IMR-90 (cell line): ENCODE measurements at regions not wholly inside any gene's neighbourhood (a gene's known extent, or its start where the extent isn't known, plus 50 kb on each side); places are given as distances from the start of the nearest gene placed in this dataset.

Source experiments
- ATAC-seq: fragments of 200-7000 bp; cut with Tn5 transposase; 2 replicates; pipeline ENCODE4 v1.9.1; 2020; ENCODE audit warnings: low read depth, mild to moderate bottlenecking, moderate library complexity
- BruUV-seq: library from RNA; stranded (reverse); fragments of 400-500 nt; replicated peaks from 2 replicates; lab custom pipeline; 2021; lab: Mats Ljungman, UMichigan
- CTCF ChIA-PET: fragments of 300-600 bp; formaldehyde crosslinking; extraction: SDS; loops from one replicate; lab custom pipeline; 2021; ENCODE audit warnings: antibody characterized with exemption; lab: Yijun Ruan, JAX
- POLR2A ChIA-PET: fragments of 300-600 bp; sonication (Branson Sonifier 250); formaldehyde crosslinking; loops from one replicate; lab custom pipeline; 2022; ENCODE audit warnings: antibody characterized with exemption; ENCODE audit not compliant: unreplicated experiment; lab: Charles Lee
- DNase-seq: peaks from one replicate; pipeline ENCODE4 v3.0.0; 2013
- H2AFZ ChIP-seq: replicated peaks from 2 replicates; pipeline ENCODE3; 2013; ENCODE audit warnings: low read length, mild to moderate bottlenecking; ENCODE audit not compliant: poor library complexity
- H2AK5ac ChIP-seq: 2 replicates; pipeline ENCODE4 v1.6.1; 2013; ENCODE audit warnings: low read depth, low read length, inconsistent platforms
- H2AK9ac ChIP-seq: replicated peaks from 2 replicates; pipeline ENCODE3; 2013; ENCODE audit warnings: mild to moderate bottlenecking, low read depth, low read length, moderate library complexity; ENCODE audit not compliant: poor library complexity
- H2BK120ac ChIP-seq: 2 replicates; pipeline ENCODE4 v1.6.1; 2013; ENCODE audit warnings: low read depth, low read length, inconsistent platforms
- H2BK15ac ChIP-seq: 3 replicates; pipeline ENCODE4 v1.6.1; 2013; ENCODE audit warnings: low read depth, low read length, inconsistent platforms
- H2BK20ac ChIP-seq: 2 replicates; pipeline ENCODE4 v1.6.1; 2013; ENCODE audit warnings: low read depth, mild to moderate bottlenecking, inconsistent platforms, low read length, moderate library complexity
- H2BK5ac ChIP-seq: 2 replicates; pipeline ENCODE4 v1.6.1; 2013; ENCODE audit warnings: mild to moderate bottlenecking, low read depth, low read length, inconsistent platforms; ENCODE audit not compliant: poor library complexity, severe bottlenecking
- H3K14ac ChIP-seq: replicated peaks from 2 replicates; pipeline ENCODE4 v1.6.1; 2013; ENCODE audit warnings: low read depth, low read length, inconsistent platforms
- H3K18ac ChIP-seq: 2 replicates; pipeline ENCODE4 v1.6.1; 2013; ENCODE audit warnings: low read depth, low read length, control low read depth
- H3K23ac ChIP-seq: 2 replicates; pipeline ENCODE4 v1.6.1; 2013; ENCODE audit warnings: low read depth, low read length, inconsistent platforms
- H3K27ac ChIP-seq: 2 replicates; pipeline ENCODE4 v1.5.1; 2013; ENCODE audit warnings: mild to moderate bottlenecking, control low read depth, low read length; ENCODE audit not compliant: insufficient read depth
- H3K27me3 ChIP-seq: 2 replicates; pipeline ENCODE4 v1.6.1; 2013; ENCODE audit warnings: low read length; ENCODE audit not compliant: control insufficient read depth, insufficient read depth
- H3K36me3 ChIP-seq: 2 replicates; pipeline ENCODE4 v1.6.1; 2013; ENCODE audit warnings: low read length, mixed read lengths; ENCODE audit not compliant: control insufficient read depth, insufficient read depth
- H3K4ac ChIP-seq: 2 replicates; pipeline ENCODE4 v1.6.1; 2013; ENCODE audit warnings: low read depth, low read length, inconsistent platforms
- H3K4me1 ChIP-seq: 2 replicates; pipeline ENCODE4 v1.6.1; 2013; ENCODE audit warnings: low read length, mixed read lengths; ENCODE audit not compliant: control insufficient read depth, insufficient read depth
- H3K4me2 ChIP-seq: 2 replicates; pipeline ENCODE4 v1.6.1; 2013; ENCODE audit warnings: low read depth, mild to moderate bottlenecking, control low read depth, low read length, moderate library complexity
- H3K4me3 ChIP-seq: 2 replicates; pipeline ENCODE4 v1.5.1; 2013; ENCODE audit warnings: low read depth, mild to moderate bottlenecking, control low read depth, low read length, moderate library complexity; ENCODE audit not compliant: insufficient read depth
- H3K56ac ChIP-seq: 2 replicates; pipeline ENCODE4 v1.6.1; 2013; ENCODE audit warnings: low read length, inconsistent platforms; ENCODE audit not compliant: insufficient read depth; ENCODE audit errors: extremely low read depth
- H3K79me1 ChIP-seq, 2 experiments: 2 replicates each; pipeline ENCODE4 v1.6.1; 2013; ENCODE audit warnings: low read length in 2 of 2, inconsistent platforms in 1 of 2, low read depth in 1 of 2
- H3K9ac ChIP-seq: 2 replicates; pipeline ENCODE4 v1.6.1; 2013; ENCODE audit warnings: low read depth, low read length, control low read depth
- H3K9me1 ChIP-seq: 2 replicates; pipeline ENCODE4 v1.6.1; 2013; ENCODE audit warnings: low read length, inconsistent platforms; ENCODE audit not compliant: insufficient read depth
- H3K9me3 ChIP-seq: 2 replicates; pipeline ENCODE4 v1.6.1; 2013; ENCODE audit warnings: low read length; ENCODE audit not compliant: control insufficient read depth, insufficient read depth
- H4K20me1 ChIP-seq: 2 replicates; pipeline ENCODE4 v1.6.1; 2013; ENCODE audit warnings: low read length, inconsistent platforms; ENCODE audit not compliant: insufficient read depth
- H4K5ac ChIP-seq: 2 replicates; pipeline ENCODE4 v1.6.1; 2013; ENCODE audit warnings: mild to moderate bottlenecking, low read depth, low read length, control low read depth
- H4K8ac ChIP-seq, 2 experiments: 2 replicates each; pipeline ENCODE4 v1.6.1; 2013; ENCODE audit warnings: low read depth in 2 of 2, low read length in 2 of 2, control low read depth in 1 of 2, inconsistent platforms in 1 of 2
- H4K91ac ChIP-seq: 2 replicates; pipeline ENCODE4 v1.6.1; 2013; ENCODE audit warnings: low read depth, low read length, inconsistent platforms; ENCODE audit not compliant: insufficient read depth
- BHLHE40 ChIP-seq: fragments of 150-350 bp; IDR thresholded peaks from 2 replicates; pipeline ENCODE4 v1.6.1; 2016; ENCODE audit warnings: mild to moderate bottlenecking, low read depth, low read length
- CEBPB ChIP-seq: IDR thresholded peaks from 2 replicates; pipeline ENCODE4 v1.6.1; 2012; ENCODE audit warnings: low read depth, low read length, improper control_type of control experiment
- CHD1 ChIP-seq: IDR thresholded peaks from 2 replicates; pipeline ENCODE4 v1.6.1; 2012; ENCODE audit warnings: low read depth, low read length, improper control_type of control experiment
- FOS ChIP-seq: fragments of 150-350 bp; IDR thresholded peaks from 2 replicates; pipeline ENCODE4 v1.6.1; 2016; ENCODE audit warnings: low read depth, low read length
- MAFK ChIP-seq: IDR thresholded peaks from 2 replicates; pipeline ENCODE4 v1.6.1; 2012; ENCODE audit warnings: low read depth, low read length, improper control_type of control experiment
- MAZ ChIP-seq: IDR thresholded peaks from 2 replicates; pipeline ENCODE4 v1.6.1; 2012; ENCODE audit warnings: low read depth, mild to moderate bottlenecking, low read length, improper control_type of control experiment, moderate library complexity, borderline replicate concordance
- MXI1 ChIP-seq: IDR thresholded peaks from 2 replicates; pipeline ENCODE4 v1.6.1; 2012; ENCODE audit warnings: low read depth, mild to moderate bottlenecking, low read length, moderate library complexity, borderline replicate concordance
- NFE2L2 ChIP-seq: fragments of 150-350 bp; IDR thresholded peaks from 2 replicates; pipeline ENCODE4 v1.6.1; 2016; ENCODE audit warnings: low read depth, mild to moderate bottlenecking, low read length
- POLR2A ChIP-seq: IDR thresholded peaks from 2 replicates; pipeline ENCODE4 v1.6.1; 2012; ENCODE audit warnings: mild to moderate bottlenecking, low read depth, low read length
- RAD21 ChIP-seq: IDR thresholded peaks from 2 replicates; pipeline ENCODE4 v1.6.1; 2012; ENCODE audit warnings: low read length, improper control_type of control experiment
- RCOR1 ChIP-seq: IDR thresholded peaks from 2 replicates; pipeline ENCODE4 v1.6.1; 2012; ENCODE audit warnings: mild to moderate bottlenecking, low read length, improper control_type of control experiment; ENCODE audit not compliant: insufficient replicate concordance
- RFX5 ChIP-seq: IDR thresholded peaks from 2 replicates; pipeline ENCODE4 v1.8.0; 2012; ENCODE audit warnings: low read depth, mild to moderate bottlenecking, low read length, moderate library complexity
- SMC3 ChIP-seq: fragments of 150-350 bp; IDR thresholded peaks from 2 replicates; pipeline ENCODE4 v1.6.1; 2016; ENCODE audit warnings: low read depth, mild to moderate bottlenecking, antibody characterized with exemption, low read length, moderate library complexity
- WGBS, 2 experiments: methylation state at CpG; one replicate each; pipeline versions ENCODE4 v1.1.5 to v1.1.7; 2013; ENCODE audit warnings: missing lambda C conversion rate in 2 of 2; ENCODE audit not compliant: insufficient read length in 1 of 2; ENCODE audit errors: extremely low coverage in 2 of 2; 5-methylcytosine and 5-hydroxymethylcytosine counted together
- dilution Hi-C: fragments of 300-500 bp; cut with HindIII; formaldehyde crosslinking; loops from one replicate; pipeline ENCODE4 v1.14.3; 2018; ENCODE audit warnings: low sequenced_read_pairs; ENCODE audit not compliant: unreplicated experiment
- in situ Hi-C: fragments of 300-500 bp; cut with MboI; formaldehyde crosslinking; loops from 3 replicates; pipeline ENCODE4 v1.14.3; 2019; ENCODE audit warnings: low sequenced_read_pairs, inconsistent platforms, mixed read lengths
- intact Hi-C: fragments of 100-400 bp; cut with micrococcal nuclease; formaldehyde crosslinking; loops from 2 replicates; pipeline ENCODE4 v1.10.0; 2022
- TF ChIP-seq, protein P1 (sequence below): conservative IDR thresholded peaks from 2 replicates; pipeline ENCODE4 v1.5.1; 2012; ENCODE audit warnings: mild to moderate bottlenecking, low read depth, low read length, improper control_type of control experiment
- TF ChIP-seq, protein P2 (sequence below): fragments of 150-350 bp; IDR thresholded peaks from 2 replicates; pipeline ENCODE4 v1.6.1; 2017; ENCODE audit warnings: mild to moderate bottlenecking, antibody characterized with exemption, low read length, low read depth
- TF ChIP-seq, protein P3 (sequence below): fragments of 150-350 bp; IDR thresholded peaks from 2 replicates; pipeline ENCODE4 v1.6.1; 2016; ENCODE audit warnings: low read depth, mild to moderate bottlenecking, low read length, moderate library complexity, borderline replicate concordance

DNA sequence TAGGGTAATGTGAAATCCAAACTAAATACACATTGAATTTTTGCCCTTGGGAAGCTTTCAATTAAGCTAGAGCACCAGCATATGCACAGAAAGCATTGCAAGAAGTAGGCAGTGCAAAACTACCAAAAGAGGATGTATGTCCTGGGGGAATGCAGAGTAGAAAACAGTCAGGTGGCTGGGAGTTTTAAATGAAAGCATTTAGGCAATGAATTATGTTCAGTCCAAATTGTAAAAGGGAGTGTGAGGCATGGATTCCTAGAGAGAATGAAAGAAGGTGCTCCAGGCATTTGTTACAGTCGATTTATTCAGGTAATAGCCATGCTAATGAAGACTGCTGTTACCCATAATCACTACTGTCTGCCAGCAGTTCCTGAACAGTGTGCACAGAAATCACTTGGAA lies 604.1 kb upstream of the POU3F2 start:
- Histone ChIP-seq H2BK20ac (no peak overlapping the region), H3K4me1 (no peaks in the 10 kb centered on the region), H3K9ac (no peak overlapping the region), H3K14ac (no peak overlapping the region), H3K56ac (no peak overlapping the region), H4K8ac (no peak overlapping the region), H3K27me3 (no peaks in the 10 kb centered on the region), H4K91ac (no peak overlapping the region), H2AK5ac (no peak overlapping the region), H2BK5ac (no peak overlapping the region), H2BK15ac (no peak overlapping the region), H3K18ac (no peak overlapping the region), H3K27ac (no peak overlapping the region), H3K36me3 (no peaks in the 10 kb centered on the region), H2AK9ac (no peak overlapping the region), H3K4me3 (no peak overlapping the region), H4K5ac (no peak overlapping the region), H3K4me2 (no peak overlapping the region), H3K23ac (no peak overlapping the region), H2AFZ (no peak overlapping the region), H4K20me1 (no peaks in the 10 kb centered on the region), H3K4ac (no peak overlapping the region), H3K79me1 (no peaks in the 10 kb centered on the region), H3K9me3 (peaks cover 5% of the 10 kb centered on the region; the same call in 1 of the 2 replicates), H2BK120ac (no peak overlapping the region), H3K9me1 (no peaks in the 10 kb centered on the region)
- in situ Hi-C loops (no loop called here), dilution Hi-C loops (no loop called here), intact Hi-C loops (no loop called here)
- ChIA-PET CTCF (no interaction called here), POLR2A (no interaction called here)
- TF ChIP-seq, protein P1, sequence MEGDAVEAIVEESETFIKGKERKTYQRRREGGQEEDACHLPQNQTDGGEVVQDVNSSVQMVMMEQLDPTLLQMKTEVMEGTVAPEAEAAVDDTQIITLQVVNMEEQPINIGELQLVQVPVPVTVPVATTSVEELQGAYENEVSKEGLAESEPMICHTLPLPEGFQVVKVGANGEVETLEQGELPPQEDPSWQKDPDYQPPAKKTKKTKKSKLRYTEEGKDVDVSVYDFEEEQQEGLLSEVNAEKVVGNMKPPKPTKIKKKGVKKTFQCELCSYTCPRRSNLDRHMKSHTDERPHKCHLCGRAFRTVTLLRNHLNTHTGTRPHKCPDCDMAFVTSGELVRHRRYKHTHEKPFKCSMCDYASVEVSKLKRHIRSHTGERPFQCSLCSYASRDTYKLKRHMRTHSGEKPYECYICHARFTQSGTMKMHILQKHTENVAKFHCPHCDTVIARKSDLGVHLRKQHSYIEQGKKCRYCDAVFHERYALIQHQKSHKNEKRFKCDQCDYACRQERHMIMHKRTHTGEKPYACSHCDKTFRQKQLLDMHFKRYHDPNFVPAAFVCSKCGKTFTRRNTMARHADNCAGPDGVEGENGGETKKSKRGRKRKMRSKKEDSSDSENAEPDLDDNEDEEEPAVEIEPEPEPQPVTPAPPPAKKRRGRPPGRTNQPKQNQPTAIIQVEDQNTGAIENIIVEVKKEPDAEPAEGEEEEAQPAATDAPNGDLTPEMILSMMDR = no peak
- no peak for TF ChIP-seq MAFK
- TF ChIP-seq, protein P2, sequence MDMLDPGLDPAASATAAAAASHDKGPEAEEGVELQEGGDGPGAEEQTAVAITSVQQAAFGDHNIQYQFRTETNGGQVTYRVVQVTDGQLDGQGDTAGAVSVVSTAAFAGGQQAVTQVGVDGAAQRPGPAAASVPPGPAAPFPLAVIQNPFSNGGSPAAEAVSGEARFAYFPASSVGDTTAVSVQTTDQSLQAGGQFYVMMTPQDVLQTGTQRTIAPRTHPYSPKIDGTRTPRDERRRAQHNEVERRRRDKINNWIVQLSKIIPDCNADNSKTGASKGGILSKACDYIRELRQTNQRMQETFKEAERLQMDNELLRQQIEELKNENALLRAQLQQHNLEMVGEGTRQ = no peak
- TF ChIP-seq, protein P3, sequence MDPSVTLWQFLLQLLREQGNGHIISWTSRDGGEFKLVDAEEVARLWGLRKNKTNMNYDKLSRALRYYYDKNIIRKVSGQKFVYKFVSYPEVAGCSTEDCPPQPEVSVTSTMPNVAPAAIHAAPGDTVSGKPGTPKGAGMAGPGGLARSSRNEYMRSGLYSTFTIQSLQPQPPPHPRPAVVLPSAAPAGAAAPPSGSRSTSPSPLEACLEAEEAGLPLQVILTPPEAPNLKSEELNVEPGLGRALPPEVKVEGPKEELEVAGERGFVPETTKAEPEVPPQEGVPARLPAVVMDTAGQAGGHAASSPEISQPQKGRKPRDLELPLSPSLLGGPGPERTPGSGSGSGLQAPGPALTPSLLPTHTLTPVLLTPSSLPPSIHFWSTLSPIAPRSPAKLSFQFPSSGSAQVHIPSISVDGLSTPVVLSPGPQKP = no peak
- no peak for TF ChIP-seq CEBPB
- no peak for TF ChIP-seq MXI1
- TF ChIP-seq RFX5 = no peak
- no peak for TF ChIP-seq CHD1
- TF ChIP-seq NFE2L2 = no peak
- TF ChIP-seq MAZ = no peak
- no peak for TF ChIP-seq POLR2A
- TF ChIP-seq RAD21 = no peak
- no peak for TF ChIP-seq SMC3
- TF ChIP-seq RCOR1 = no peak
- TF ChIP-seq FOS = no peak
- TF ChIP-seq BHLHE40 = no peak
- no CpG with 5 or more reads among the region's 1 CpG for WGBS, 2 experiments
- DNase-seq = no peak
- BruUV-seq = no TSS peak
- no peak for ATAC-seq
